ENCODE measurements at regions not wholly inside any gene's neighbourhood (a gene's known extent, or its start where the extent isn't known, plus 50 kb on each side); places are given as distances from the start of the nearest gene placed in this dataset.

DNA sequence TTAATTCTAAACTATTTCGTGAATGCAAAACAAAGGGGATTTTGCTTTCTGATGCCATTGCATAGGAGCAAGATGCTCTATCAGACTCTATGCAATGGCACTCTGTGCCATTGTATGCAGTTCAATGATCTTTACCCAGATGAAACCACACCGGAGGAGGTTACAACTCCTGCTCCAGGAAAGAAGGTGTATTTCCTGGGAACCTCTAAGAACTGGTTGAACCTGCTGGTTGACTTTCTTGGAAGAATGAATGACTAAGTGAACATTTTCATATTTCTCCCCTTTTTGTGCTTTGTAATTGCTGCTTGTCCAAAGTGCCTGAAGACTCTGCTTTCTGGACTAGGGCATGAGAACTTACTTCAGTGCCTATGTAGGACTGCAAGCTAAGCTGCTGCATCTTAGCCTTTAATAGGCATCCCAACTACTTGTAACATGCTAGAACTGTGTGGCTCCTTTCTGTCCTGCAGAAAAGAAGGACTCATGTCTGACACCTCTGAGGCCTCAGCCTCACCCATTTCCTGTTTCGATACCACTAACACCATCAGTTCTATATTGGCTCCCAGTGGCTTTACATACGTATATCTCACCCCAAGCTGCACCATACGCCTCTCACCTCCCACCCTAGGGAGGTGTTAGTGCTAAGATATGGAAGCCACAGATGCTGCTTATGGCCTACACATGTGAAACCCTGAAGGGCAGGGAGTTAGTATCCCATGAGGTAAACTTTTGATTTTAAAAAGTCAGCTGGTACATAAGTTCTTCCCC is 193.5 kb upstream of the CNOT2 start:
- H3K4me3 ChIP-seq (ENCODE audit: insufficient read depth, low read depth, low read length): no peak overlapping the region
- DNase-seq: no peak
- H3K36me3 ChIP-seq (replicated peaks; ENCODE audit: control insufficient read depth, insufficient read depth, low read length): no peaks in the 10 kb centered on the region
- no peaks in the 10 kb centered on the region for H3K27me3 ChIP-seq (ENCODE audit: control insufficient read depth, insufficient read depth, low read length)

DNA sequence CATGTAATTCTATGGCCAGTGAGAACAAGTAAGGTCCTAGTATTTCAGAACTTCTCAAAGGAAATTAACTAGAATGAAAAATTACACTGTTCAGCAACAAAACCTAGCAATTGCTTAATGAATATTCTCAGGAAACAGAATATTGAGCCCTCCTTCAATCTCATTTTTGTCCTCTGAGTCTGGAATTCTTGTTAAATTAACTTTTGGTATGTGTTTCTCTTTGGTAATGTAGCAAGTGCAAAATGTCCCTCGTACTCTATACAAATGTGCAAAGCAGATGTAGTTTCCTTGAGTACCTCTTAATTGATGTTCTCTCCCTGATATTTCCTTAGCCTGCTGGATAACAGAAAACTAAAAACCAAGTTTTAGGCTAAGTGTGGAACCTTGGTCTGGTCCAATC is 190.8 kb upstream of the CNOT2 start:
- no peaks in the 10 kb centered on the region for H3K27me3 ChIP-seq (ENCODE audit: control insufficient read depth, insufficient read depth, low read length)
- H3K36me3 ChIP-seq (replicated peaks; ENCODE audit: control insufficient read depth, insufficient read depth, low read length): no peaks in the 10 kb centered on the region
- H3K4me3 ChIP-seq (ENCODE audit: insufficient read depth, low read depth, low read length): no peak overlapping the region
- no peak for DNase-seq

DNA sequence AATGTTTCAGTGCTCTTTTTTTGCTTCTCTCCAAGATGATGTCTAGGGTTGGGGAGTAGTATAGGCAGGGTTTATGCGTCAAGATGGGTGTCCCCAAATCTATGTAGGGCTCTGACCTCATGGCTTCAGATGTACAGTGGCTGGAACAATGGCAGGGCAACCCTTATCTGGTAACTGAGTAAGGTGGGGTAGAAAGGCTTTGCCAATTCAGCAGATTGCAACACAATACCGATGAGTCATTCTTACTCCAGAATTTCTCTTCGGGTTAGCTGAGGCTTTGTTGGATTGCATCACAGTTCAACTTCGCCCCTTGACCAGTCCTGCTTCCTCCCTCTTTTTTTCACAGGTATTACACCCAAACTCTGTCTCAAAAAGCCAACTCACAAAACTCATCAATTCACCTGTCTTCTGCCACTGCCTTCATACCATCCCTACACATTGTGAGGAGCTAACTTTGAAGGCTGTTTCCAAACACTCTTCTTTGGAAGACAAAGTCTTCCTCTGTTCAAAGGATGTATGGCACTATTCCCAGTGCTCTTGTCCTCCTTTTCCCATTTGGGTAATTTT is 190.2 kb upstream of the CNOT2 start:
- Histone ChIP-seq H3K27me3 (ENCODE audit: control insufficient read depth, insufficient read depth, low read length) (no peaks in the 10 kb centered on the region), H3K4me3 (ENCODE audit: insufficient read depth, low read depth, low read length) (no peak overlapping the region), H3K36me3 (replicated peaks; ENCODE audit: control insufficient read depth, insufficient read depth, low read length) (no peaks in the 10 kb centered on the region)
- DNase-seq: no peak

DNA sequence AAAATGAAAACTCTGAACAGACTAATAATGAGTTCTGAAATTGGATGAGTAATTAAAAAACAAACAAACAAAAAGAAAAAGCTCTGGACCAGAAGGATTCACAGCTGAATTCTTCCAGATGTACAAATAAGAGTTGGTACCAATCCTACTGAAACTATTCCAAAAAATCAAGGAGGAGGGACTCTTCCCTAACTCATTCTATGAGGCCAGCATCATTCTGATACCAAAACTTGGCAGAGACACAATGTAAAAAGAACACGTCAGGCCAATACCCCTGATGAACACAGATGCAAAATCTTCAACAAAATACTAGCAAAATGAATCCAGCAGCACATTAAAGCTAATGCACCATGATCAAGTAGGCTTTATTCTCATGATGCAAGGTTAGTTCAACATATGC is 183.9 kb upstream of the CNOT2 start:
- no peaks in the 10 kb centered on the region for H3K27me3 ChIP-seq (ENCODE audit: control insufficient read depth, insufficient read depth, low read length)
- no peak overlapping the region for H3K4me3 ChIP-seq (ENCODE audit: insufficient read depth, low read depth, low read length)
- H3K36me3 ChIP-seq (replicated peaks; ENCODE audit: control insufficient read depth, insufficient read depth, low read length): no peaks in the 10 kb centered on the region
- DNase-seq: no peak

DNA sequence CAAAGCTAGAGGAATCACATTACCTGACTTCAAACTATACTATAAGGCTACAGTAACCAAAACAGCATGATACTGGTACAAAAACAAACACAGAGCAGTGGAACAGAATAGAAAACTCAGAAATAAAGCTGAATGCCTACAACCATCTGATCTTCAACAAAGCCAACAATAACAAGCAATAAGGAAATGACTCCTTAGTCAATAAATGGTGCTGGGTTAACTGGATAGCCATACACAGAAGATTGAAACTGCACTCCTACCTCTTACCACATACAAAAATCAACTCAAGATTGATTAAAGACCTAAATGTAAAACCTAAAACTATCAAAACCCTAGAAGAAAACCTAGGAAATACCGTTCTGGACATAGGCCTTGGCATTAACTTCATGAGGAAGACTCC is 182.6 kb upstream of the CNOT2 start:
- Histone ChIP-seq H3K4me3 (ENCODE audit: insufficient read depth, low read depth, low read length) (no peak overlapping the region), H3K36me3 (replicated peaks; ENCODE audit: control insufficient read depth, insufficient read depth, low read length) (no peaks in the 10 kb centered on the region), H3K27me3 (ENCODE audit: control insufficient read depth, insufficient read depth, low read length) (no peaks in the 10 kb centered on the region)
- DNase-seq: no peak

DNA sequence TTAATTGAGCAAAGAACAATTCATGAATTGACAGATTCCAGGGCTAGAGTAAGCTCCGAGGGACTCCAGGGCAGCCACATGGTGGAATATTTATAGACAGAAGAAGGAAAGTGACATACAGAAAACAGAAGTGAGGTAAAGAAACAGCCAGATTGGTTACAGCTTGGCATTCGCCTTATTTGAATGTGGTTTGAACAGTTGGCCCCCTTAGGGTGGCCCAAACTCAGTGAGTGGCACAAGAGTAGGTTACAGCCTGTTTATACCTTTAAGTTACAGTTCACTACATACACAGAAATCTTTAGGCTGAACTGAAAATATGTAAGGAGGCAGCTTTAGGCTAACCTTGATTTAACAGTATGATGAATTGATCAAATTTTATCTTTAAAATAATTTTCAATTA is 174.5 kb upstream of the CNOT2 start:
- Histone ChIP-seq H3K36me3 (replicated peaks; ENCODE audit: control insufficient read depth, insufficient read depth, low read length) (no peaks in the 10 kb centered on the region), H3K27me3 (ENCODE audit: control insufficient read depth, insufficient read depth, low read length) (no peaks in the 10 kb centered on the region), H3K4me3 (ENCODE audit: insufficient read depth, low read depth, low read length) (no peak overlapping the region)
- DNase-seq: no peak

DNA sequence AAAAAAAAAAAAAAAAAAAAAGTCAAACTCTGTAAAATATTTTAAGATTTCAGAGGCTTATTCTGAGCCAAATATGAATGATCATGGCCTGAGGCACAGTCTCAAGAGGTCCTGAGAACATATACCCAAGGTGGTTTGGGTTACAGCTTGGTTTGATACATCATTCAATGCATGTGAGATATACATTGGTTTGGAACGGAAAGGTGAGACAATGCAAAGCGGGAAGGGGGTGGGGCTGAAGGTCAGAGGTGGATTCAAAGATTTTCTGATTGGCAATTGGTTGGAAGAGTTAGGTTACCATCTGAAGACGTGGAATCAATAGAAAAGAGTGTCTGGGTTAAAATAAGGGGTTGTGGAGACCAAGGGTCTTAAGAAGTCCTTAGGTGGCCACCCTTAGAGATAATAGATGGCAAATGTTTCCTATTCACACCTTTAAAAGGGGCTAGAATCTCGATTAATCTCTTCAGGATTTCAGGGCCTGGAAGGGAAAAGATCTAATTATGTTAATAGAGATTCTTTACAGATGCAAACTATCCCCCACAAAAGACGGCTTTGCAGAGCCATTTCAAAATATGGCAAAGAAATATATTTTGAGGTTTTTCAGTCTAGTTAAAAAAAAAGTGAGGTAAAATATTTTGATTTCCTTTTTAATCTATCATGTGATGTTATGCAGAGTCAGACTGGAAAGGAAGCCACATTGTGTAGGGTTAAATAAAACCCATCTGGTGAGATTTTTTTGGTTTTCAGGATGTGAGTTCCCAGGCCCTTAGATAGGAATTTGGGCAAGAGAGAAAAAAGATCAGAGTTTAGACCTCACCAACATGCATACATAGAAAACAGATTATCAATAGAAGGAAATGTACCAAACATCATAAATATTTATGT is 173.8 kb upstream of the CNOT2 start:
- Histone ChIP-seq H3K36me3 (replicated peaks; ENCODE audit: control insufficient read depth, insufficient read depth, low read length) (no peaks in the 10 kb centered on the region), H3K4me3 (ENCODE audit: insufficient read depth, low read depth, low read length) (no peak overlapping the region), H3K27me3 (ENCODE audit: control insufficient read depth, insufficient read depth, low read length) (no peaks in the 10 kb centered on the region)
- no peak for DNase-seq

DNA sequence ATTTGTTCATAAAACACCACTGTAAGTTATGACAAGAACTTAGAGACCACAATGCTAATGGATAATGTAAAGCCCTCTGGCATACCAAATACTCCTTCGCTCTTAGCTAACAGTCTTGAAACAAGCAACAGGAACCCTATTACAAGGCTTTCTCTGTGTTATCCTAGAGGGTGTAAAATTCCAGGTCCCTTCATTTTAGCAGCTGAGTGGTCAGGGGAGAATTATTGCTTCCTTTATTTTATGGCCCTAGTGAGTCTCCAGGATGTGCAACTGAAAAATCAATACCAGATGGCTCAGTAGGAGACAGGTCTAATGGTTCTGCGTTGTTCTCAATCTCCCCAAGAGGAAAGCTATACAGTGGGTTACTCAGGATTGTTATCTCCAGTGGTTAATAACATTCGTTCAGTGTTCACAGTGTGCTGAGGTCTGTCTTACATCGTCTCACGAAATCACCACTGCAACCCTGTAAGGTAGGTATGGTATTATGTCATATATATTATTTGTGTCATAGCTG is 172.7 kb upstream of the CNOT2 start:
- Histone ChIP-seq H3K27me3 (ENCODE audit: control insufficient read depth, insufficient read depth, low read length) (no peaks in the 10 kb centered on the region), H3K4me3 (ENCODE audit: insufficient read depth, low read depth, low read length) (no peak overlapping the region), H3K36me3 (replicated peaks; ENCODE audit: control insufficient read depth, insufficient read depth, low read length) (no peaks in the 10 kb centered on the region)
- DNase-seq: no peak

DNA sequence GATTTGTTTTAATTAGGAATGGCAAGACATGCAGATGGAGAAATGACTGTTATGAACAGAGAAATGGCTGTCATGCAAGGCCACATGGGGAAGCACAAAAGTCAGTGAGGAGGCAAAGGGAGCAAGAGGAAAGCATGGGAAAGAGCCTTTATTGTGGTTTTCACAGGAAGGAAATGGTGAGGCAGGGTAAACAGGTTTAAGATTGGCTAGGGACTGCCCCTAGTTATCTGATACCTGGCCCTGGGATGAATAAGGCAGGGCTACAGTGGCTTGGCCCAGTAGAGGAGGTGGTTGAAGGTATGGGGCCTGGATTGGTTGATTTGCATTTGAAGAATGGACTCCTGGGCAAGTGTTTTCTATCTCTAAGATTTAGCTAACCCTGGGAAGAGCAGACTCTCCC is 168.7 kb upstream of the CNOT2 start:
- H3K27me3 ChIP-seq (ENCODE audit: control insufficient read depth, insufficient read depth, low read length): no peaks in the 10 kb centered on the region
- DNase-seq: no peak
- no peaks in the 10 kb centered on the region for H3K36me3 ChIP-seq (replicated peaks; ENCODE audit: control insufficient read depth, insufficient read depth, low read length)
- H3K4me3 ChIP-seq (ENCODE audit: insufficient read depth, low read depth, low read length): no peak overlapping the region

DNA sequence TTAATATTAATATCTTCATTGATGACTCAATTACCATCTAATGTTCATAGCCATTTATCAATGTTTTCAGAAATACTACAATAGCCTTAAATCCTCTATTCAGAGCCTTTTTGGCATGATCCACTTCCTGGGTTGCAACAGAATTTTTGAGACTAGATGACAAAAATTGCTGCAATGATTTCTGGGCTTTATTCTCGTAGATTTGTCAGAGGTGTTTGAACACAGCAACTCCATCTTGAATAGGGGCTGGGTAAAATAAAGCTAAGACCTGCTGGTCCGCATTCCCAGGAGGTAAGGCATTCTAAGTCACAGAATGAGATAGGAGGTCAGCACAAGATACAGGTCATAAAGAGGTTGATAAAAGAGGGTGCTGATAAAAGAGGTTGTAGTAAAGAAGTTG is 165.8 kb upstream of the CNOT2 start:
- no peaks in the 10 kb centered on the region for H3K36me3 ChIP-seq (replicated peaks; ENCODE audit: control insufficient read depth, insufficient read depth, low read length)
- no peaks in the 10 kb centered on the region for H3K27me3 ChIP-seq (ENCODE audit: control insufficient read depth, insufficient read depth, low read length)
- DNase-seq: no peak
- no peak overlapping the region for H3K4me3 ChIP-seq (ENCODE audit: insufficient read depth, low read depth, low read length)

DNA sequence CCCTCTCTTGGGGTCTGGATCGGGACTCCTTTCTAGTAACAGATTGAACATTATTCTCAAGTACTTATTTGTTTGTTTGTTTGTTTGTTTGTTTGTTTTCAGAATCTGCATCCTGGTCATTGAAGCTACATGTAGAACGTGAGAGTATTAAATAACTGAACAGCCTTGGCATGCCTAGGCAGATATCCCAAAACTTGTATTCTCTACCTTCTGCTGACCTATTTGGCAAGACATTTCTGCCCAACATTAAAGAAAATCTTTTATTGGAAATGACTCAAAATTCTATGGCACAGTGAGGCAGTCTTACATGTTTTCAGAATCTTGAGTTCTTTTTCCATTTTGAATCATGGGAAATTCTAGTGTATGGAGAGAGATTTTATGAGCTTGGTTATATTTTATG is 165.1 kb upstream of the CNOT2 start:
- no peak for DNase-seq
- Histone ChIP-seq H3K36me3 (replicated peaks; ENCODE audit: control insufficient read depth, insufficient read depth, low read length) (no peaks in the 10 kb centered on the region), H3K4me3 (ENCODE audit: insufficient read depth, low read depth, low read length) (no peak overlapping the region), H3K27me3 (ENCODE audit: control insufficient read depth, insufficient read depth, low read length) (no peaks in the 10 kb centered on the region)

DNA sequence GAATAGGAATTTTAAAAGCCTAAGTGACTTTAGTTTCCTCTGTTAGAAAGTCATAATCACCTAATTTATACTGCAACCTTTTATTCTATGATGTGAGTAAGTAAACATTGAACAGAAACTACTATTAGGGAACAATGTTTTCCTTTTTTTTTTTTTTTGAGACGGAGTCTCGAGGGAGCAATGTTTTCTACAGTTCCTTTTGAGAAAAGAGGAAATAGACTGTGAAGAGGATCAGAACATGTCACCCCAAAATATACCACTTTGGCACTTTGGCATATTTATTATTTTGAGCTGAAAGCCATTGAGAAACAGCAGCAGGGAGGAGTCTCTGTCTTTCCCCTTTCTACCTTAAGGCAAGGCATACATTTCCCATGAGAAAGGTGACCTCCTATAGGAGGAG is 162.7 kb upstream of the CNOT2 start:
- no peaks in the 10 kb centered on the region for H3K27me3 ChIP-seq (ENCODE audit: control insufficient read depth, insufficient read depth, low read length)

DNA sequence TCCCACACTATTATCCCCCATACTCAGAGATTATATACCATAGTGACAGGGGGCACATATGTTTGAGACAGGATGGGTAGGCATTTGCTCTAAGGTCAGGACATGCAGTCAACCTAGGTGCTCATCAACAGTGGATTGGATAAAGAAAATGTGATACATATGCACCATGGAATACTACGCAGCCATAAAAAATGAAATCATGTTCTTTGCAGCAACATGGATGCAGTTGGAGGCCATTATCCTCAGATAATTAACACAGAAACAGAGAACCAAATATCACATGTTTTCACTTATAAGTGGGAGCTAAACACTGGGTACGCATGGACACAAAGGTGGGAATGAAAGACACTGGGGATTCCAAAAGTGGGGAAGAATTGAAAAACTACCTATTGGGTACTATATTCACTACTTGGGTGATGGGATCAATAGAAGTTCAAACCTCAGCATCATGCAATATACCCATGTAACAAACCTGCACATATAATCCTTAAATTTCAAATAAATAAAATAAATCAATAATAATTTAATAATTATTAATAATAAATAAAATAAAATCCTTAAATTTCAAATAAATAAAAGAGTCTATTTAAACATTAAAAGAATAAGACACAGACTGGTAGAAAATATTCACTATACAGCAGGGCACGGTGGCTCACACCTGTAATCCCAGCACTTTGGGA is 160.1 kb upstream of the CNOT2 start:
- no peak for DNase-seq
- H3K4me3 ChIP-seq (ENCODE audit: insufficient read depth, low read depth, low read length): no peak overlapping the region
- no peaks in the 10 kb centered on the region for H3K27me3 ChIP-seq (ENCODE audit: control insufficient read depth, insufficient read depth, low read length)
- no peaks in the 10 kb centered on the region for H3K36me3 ChIP-seq (replicated peaks; ENCODE audit: control insufficient read depth, insufficient read depth, low read length)

More for the DNA sequence above, 162.7 kb upstream of the CNOT2 start:
- no peak for DNase-seq
- Histone ChIP-seq H3K36me3 (replicated peaks; ENCODE audit: control insufficient read depth, insufficient read depth, low read length) (no peaks in the 10 kb centered on the region), H3K4me3 (ENCODE audit: insufficient read depth, low read depth, low read length) (no peak overlapping the region)

DNA sequence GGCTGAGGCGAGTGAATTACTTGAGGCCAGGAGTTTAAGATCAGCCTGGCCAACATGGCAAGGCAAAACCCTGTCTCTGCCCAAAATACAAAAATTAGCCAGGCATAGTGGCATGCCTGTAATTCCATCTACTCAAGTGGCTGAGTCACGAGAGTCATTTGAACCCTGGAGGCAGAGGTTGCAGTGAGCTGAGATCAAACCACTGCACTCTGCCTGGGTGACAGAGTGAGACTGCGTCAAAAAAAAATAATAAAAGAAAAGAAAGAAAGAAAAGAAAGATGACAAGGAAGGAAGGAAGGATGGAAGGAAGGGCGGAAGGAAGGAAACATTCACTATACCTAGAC is 159.6 kb upstream of the CNOT2 start:
- H3K27me3 ChIP-seq (ENCODE audit: control insufficient read depth, insufficient read depth, low read length): no peaks in the 10 kb centered on the region
- DNase-seq: no peak
- H3K36me3 ChIP-seq (replicated peaks; ENCODE audit: control insufficient read depth, insufficient read depth, low read length): no peaks in the 10 kb centered on the region
- no peak overlapping the region for H3K4me3 ChIP-seq (ENCODE audit: insufficient read depth, low read depth, low read length)
